ENCODE measurements at regions not wholly inside any gene's neighbourhood (a gene's known extent, or its start where the extent isn't known, plus 50 kb on each side); places are given as distances from the start of the nearest gene placed in this dataset.

GRCh38 chr4:133624744-133625143, 475.6 kb downstream of the PCDH10 start:
- TF ChIP-seq SP1 (IDR thresholded peaks at IDR 0.05) (no peak), SUZ12 (IDR thresholded peaks at IDR 0.05) (no peak), FOXM1 (IDR thresholded peaks at IDR 0.05; ENCODE audit: borderline replicate concordance) (no peak)

All from HEK293T (cell line).